T-helper 22 cell (primary cell): ENCODE measurements at regions not wholly inside any gene's neighbourhood (a gene's known extent, or its start where the extent isn't known, plus 50 kb on each side); places are given as distances from the start of the nearest gene placed in this dataset.
"Not testable (repeated sequence)": the region's sequence is repeated elsewhere in the genome, so short reads cannot be mapped to it uniquely, and the experiment has no call there.

Experiments
- DNase-seq: peaks from one replicate; pipeline ENCODE4 v3.0.0-alpha.2; 2020; ENCODE audit warnings: low read depth

- DNase-seq, result no peak
These were observed 430.5 kb downstream of the MDFIC start for GRCh38 chr7:115352375-115352774.

GRCh38 chr7:115350764-115351163 lies 428.9 kb downstream of the MDFIC start:
- no peak for DNase-seq

DNA sequence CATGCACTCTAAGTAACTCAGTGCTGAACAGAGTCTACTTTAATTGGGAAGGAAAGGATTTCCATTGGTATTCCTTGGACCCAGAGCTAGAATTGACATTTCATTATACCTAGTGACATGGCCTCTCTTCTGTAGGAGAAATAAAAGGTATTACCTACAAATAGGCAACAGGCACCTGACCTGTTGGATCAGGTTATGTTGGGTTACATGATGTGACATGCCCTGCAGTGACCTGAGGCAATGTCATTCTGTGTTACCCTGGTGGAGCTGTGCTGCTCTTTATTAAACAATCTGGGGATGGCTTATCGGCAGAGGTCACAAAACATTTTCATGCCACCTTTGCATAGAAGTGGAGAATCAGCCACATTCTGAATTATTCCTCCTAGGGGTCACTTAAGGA lies 427.7 kb downstream of the MDFIC start:
- no peak for DNase-seq

GRCh38 chr7:115346685-115347084 lies 424.8 kb downstream of the MDFIC start:
- no peak for DNase-seq

- no peak for DNase-seq
These were observed 418.9 kb downstream of the MDFIC start for GRCh38 chr7:115340828-115341227.

GRCh38 chr7:115338016-115338415 lies 416.1 kb downstream of the MDFIC start:
- DNase-seq, result no peak

GRCh38 chr7:115332691-115333090 lies 410.8 kb downstream of the MDFIC start:
- no peak for DNase-seq

GRCh38 chr7:115329006-115329405 lies 407.1 kb downstream of the MDFIC start:
- no peak for DNase-seq

DNA sequence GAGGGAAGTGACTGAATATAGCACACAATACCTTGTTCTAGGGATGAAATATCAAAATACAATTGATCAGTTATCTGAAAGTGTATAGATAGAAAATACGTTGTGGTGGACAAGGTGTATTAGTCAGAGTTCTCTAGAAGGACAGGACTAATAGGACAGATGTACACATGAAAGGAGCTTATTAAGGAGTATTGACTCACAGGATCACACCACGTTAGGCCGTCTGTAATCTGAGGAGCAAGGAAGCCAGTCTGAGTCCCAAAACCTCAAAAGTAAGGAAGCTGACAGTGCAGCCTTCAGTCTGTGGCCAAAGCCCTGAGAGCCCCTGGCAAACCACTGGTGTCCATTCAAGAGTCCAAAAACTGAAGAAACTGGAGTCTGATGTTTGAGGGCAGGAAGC lies 406.1 kb downstream of the MDFIC start:
- no peak for DNase-seq

DNA sequence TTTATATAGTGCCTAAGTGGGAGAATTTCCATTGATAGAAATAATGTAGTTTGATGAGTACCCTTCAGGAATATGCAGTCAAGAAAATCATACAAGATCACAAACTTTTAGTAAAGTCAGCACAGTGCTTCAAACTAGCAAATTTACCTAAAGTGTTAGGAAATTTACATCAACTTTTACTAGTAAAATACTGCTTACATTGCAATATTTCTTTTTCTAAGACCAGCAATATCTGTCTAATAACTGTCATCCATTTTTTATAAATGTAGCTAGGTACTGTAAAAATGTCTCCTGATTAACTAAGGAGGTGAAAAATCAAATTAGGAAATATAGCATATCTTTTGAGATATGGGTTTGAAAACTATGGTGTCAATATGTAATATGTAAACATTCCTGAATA lies 405.4 kb downstream of the MDFIC start:
- DNase-seq, result no peak

GRCh38 chr7:115319541-115319940 lies 397.6 kb downstream of the MDFIC start:
- DNase-seq, result no peak

- not testable (repeated sequence) for DNase-seq
These were observed 388.4 kb downstream of the MDFIC start for GRCh38 chr7:115310316-115310715.

DNA sequence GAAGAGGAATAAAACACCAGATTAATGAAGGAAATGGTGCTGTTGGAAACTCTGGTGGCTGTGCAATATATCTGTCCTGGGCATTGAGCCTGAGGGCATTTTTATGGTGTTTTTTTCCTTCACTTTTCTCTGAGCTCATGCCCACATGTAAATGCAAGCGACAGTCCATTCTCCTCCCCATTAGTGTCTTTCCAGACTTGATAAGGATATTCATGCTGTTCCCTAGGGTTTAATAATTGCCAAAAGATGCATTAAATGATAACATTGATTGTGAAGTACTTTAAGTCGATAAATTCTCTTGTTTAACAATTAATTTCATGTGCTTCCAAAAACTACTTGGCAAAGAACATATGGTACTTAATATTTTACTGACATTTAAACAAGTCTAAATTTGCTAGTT lies 384.7 kb downstream of the MDFIC start:
- no peak for DNase-seq

DNA sequence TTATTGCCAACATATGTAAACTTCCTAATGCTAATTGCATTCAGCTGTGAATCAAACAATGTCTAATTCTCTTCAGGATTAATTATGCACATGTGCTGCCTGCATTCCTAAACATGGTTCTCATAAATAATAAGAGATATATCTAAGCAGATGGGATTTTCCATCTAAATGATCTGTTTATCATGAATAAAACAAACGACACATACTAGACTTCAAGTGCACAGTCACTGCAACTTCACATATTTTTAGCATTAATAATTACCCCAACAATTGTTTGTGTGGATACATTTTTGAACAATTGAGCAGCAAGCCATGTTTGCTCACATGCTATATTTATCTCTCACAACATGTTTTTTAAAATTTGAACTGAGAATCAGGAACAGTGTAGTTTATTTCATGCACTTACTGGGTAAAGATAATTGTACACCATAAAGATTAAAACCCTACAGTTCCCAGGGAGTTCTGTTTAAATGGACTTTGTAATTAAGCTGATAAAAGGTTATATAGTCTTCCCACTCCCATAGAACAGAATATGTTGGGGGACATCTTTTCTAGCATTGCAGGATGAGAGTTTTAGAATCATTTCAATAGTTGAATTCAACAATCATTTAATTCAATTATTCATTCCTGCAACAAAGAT lies 378.5 kb downstream of the MDFIC start:
- DNase-seq, result no peak

DNA sequence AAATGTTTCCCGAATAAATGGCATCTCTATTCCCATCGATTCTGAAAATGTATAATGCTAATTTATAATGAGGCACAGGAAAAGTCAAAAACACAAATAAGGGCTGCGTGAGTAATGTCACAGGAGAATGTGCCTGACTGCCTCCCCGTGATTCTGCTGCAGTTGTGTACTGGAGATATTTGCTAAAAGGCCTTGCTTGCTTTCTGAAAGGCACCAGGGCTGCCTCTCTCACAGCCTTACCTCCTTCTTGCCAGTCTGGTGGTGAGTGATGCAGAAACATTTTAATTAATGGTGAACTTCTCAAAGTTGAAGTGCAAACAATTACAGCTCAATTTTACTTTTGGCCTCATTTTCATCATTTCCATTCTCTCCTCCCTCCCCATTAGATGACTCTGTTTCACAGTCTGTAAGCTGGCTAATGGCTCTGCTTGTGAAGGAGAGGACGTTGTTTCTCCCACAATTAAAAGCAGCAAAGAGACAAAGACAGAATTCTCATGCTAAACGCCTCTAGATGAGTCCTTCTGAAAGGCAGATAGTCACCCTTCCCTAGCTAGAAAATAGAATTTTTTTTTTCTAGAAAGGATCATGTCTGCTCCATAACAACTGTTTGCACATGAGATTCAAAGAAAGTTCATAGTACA lies 377.6 kb downstream of the MDFIC start:
- no peak for DNase-seq

DNA sequence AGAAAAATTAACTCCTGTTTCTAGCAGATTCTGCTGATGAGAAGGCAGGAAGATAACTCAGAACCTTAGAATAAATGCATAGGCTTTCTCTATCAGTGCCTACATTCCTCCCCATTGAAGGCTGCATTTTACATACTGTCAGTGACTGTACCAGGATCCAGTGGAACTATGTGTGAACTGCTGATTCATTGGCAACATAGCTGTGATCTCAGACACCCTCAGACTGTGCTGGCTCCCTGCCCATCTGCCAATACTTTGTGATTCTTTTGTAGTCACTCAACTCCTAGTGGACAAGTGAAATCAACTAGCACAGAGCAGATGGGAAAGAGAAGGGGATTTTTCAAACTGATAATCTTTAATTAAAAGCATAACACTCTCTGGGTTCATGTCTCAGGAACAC lies 375.8 kb downstream of the MDFIC start:
- DNase-seq, result no peak

- no peak for DNase-seq
These were observed 371.8 kb downstream of the MDFIC start for GRCh38 chr7:115293628-115294240.

DNA sequence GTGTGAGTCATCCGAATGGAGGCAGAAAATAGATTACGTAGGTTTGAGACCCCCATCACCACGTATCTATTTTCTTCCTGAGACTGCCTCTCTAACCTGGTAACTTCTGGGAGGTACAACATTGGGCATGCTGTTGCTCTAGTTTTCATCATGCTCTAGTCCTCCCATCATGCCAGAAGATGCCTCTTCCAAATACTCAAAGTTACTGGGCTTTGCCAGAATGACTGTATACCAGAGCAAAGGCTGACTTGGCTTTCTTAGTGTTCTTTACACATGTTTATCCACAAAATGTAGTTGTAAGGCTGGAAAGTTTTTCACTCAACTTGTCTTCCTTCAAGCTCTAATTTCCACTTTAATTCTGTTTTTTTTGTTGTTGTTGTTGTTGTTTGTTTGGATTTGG lies 370.5 kb downstream of the MDFIC start:
- no peak for DNase-seq

- DNase-seq, result no peak
These were observed 368.1 kb downstream of the MDFIC start for GRCh38 chr7:115289971-115290370.

DNA sequence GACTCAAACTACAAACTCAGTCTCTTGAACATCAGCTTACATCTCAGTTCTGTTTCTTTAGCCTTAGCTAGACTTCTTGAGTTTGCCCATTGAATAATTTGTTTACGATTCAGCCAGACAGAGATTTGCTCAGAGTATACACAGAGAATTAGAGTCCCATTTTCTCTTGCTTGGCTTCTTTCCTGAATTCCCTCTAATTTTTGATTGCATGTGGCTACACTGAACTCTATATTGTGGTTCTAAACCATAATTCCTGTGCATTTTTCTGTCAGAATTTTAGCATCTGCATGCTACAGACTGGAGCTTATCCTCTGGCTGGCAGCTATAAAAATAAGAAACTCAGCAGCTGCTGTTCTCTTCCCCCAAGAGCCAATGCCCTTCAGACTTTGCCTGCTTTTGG lies 354.9 kb downstream of the MDFIC start:
- DNase-seq, result no peak

- DNase-seq, result not testable (repeated sequence)
These were observed 352.0 kb downstream of the MDFIC start for GRCh38 chr7:115273855-115274254.

GRCh38 chr7:115273139-115273772 lies 351.4 kb downstream of the MDFIC start:
- DNase-seq, result no peak
